Transverse colon (tissue), 4 donors: ENCODE measurements at regions not wholly inside any gene's neighbourhood (a gene's known extent, or its start where the extent isn't known, plus 50 kb on each side); places are given as distances from the start of the nearest gene placed in this dataset.

Experiments used
- DNase-seq: peaks from one replicate; pipeline ENCODE4 v3.0.0-alpha.2; 2019
- H3K27ac ChIP-seq, 4 donors: fragments of 200-600 bp; sonication (generic); 2 replicates each; pipeline ENCODE4 v1.5.1; 2016 to 2018; ENCODE audit warnings: inconsistent platforms in 4 of 4
- H3K27me3 ChIP-seq: fragments of 200-600 bp; sonication (generic); 2 replicates; pipeline ENCODE4 v1.5.1; 2017; ENCODE audit warnings: inconsistent platforms
- H3K36me3 ChIP-seq, 4 donors: fragments of 200-600 bp; sonication (generic); 2 replicates each; pipeline ENCODE4 v1.5.1; 2017 to 2019; ENCODE audit warnings: inconsistent platforms in 4 of 4
- H3K4me1 ChIP-seq, 4 donors: fragments of 200-600 bp; sonication (generic); 2 replicates each; pipeline ENCODE4 v1.5.1; 2017 to 2020; ENCODE audit warnings: inconsistent platforms in 4 of 4
- H3K4me3 ChIP-seq, 4 donors: fragments of 200-600 bp; sonication (generic); 1 replicate in 1 of 4; 2 replicates in 3 of 4; pipeline versions ENCODE4 v1.5.1 to v1.6.1; 2017 to 2019; ENCODE audit warnings: inconsistent platforms in 4 of 4
- H3K9me3 ChIP-seq, 2 donors: fragments of 200-600 bp; sonication (generic); 2 replicates each; pipeline ENCODE4 v1.5.1; 2017 to 2019; ENCODE audit warnings: inconsistent platforms in 2 of 2
- CTCF ChIP-seq, 5 experiments: fragments of 200-600 bp in 3 of 5; fragments of 450-650 bp in 2 of 5; sonication (generic) in 3 of 5; IDR thresholded peaks; 1 replicate in 2 of 5; 2 replicates in 3 of 5; pipeline ENCODE4 v1.5.1; 2016 to 2017; ENCODE audit warnings: antibody characterized with exemption in 5 of 5, inconsistent platforms in 3 of 5, mild to moderate bottlenecking in 2 of 5, moderate library complexity in 1 of 5
- EP300 ChIP-seq: sonication (generic); formaldehyde crosslinking; IDR thresholded peaks from one replicate; pipeline ENCODE4 v1.6.1; 2017; ENCODE audit warnings: antibody characterized with exemption, low read depth
- POLR2A ChIP-seq: fragments of 450-650 bp; IDR thresholded peaks from one replicate; pipeline ENCODE4 v1.6.1; 2016; ENCODE audit warnings: antibody characterized with exemption, mild to moderate bottlenecking, moderate library complexity
- POLR2AphosphoS5 ChIP-seq, 3 donors: sonication (generic); formaldehyde crosslinking; IDR thresholded peaks; one replicate each; pipeline ENCODE4 v1.6.1; 2016; ENCODE audit warnings: antibody characterized with exemption in 3 of 3
- WGBS, 2 donors: methylation state at CpG; one replicate each; pipeline ENCODE4 v1.1.5; 2018; ENCODE audit warnings: low coverage in 1 of 2; 5-methylcytosine and 5-hydroxymethylcytosine counted together
- in situ Hi-C, 4 donors: fragments of 200-750 bp; cut with MboI; loops; one replicate each; pipeline versions ENCODE4 v1.15.0 to v1.15.1; 2017; ENCODE audit warnings: low sequenced_read_pairs in 3 of 4, low pct_ligation_motif_present in 1 of 4, low pct_unique_long_range_greater_than_20kb in 1 of 4
- intact Hi-C: fragments of 100-400 bp; cut with DNase I; formaldehyde crosslinking; loops from one replicate; pipeline ENCODE4 v1.15.1; 2023; ENCODE audit warnings: low total_unique reads

GRCh38 chr2:35794796-35795450 lies 560.7 kb upstream of the CRIM1 start:
- no peaks in the 10 kb centered on the region for H3K36me3 ChIP-seq
- intact Hi-C loops (no loop called here), in situ Hi-C loops (no loop called here)
- no peak for TF ChIP-seq POLR2AphosphoS5 (IDR thresholded peaks at IDR 0.05)
- no peak for TF ChIP-seq CTCF (IDR thresholded peaks at IDR 0.05)
- no peak for TF ChIP-seq POLR2A
- TF ChIP-seq EP300, result no peak
- H3K4me3 ChIP-seq, result no peak overlapping the region
- no peak overlapping the region for H3K27ac ChIP-seq
- H3K27me3 ChIP-seq, result no peaks in the 10 kb centered on the region
- WGBS, 2 donors, result 92 to 93% methylated on average over 3 to 6 of the region's 6 CpGs
- no peak for DNase-seq
- H3K9me3 ChIP-seq, result no peaks in the 10 kb centered on the region
- H3K4me1 ChIP-seq, result no peaks in the 10 kb centered on the region

DNA sequence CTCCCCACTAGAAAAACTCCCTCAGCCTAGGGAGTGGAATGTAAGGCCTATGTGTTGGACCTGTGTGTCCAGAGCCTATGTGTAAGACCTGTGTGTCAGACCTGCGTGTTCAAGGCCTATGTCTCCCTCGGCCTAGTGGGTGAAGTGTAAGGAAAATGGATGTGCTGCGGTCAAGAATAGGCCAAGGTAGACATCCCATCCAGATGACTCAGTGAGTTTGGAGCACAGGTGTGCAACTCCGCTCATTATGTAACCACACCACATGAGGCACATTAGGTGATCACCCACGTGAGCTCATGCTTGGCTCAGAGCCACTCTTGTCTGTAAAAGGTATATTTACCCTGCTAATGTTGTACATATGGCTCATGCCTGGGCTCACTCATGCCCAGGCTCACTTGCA lies 565.3 kb upstream of the CRIM1 start:
- no peak overlapping the region for H3K27ac ChIP-seq
- no peak for DNase-seq
- no peaks in the 10 kb centered on the region for H3K36me3 ChIP-seq
- in situ Hi-C loops (no loop called here), intact Hi-C loops (no loop called here)
- H3K4me3 ChIP-seq, result no peak overlapping the region
- no peaks in the 10 kb centered on the region for H3K9me3 ChIP-seq
- 84% methylated on average over 5 of the region's 5 CpGs; no CpG with 5 or more reads in 1 of the 2 donors for WGBS, 2 donors
- no peaks in the 10 kb centered on the region for H3K27me3 ChIP-seq
- H3K4me1 ChIP-seq, result no peaks in the 10 kb centered on the region
- TF ChIP-seq CTCF (IDR thresholded peaks at IDR 0.05) (no peak), EP300 (no peak), POLR2A (no peak), POLR2AphosphoS5 (IDR thresholded peaks at IDR 0.05) (no peak)

DNA sequence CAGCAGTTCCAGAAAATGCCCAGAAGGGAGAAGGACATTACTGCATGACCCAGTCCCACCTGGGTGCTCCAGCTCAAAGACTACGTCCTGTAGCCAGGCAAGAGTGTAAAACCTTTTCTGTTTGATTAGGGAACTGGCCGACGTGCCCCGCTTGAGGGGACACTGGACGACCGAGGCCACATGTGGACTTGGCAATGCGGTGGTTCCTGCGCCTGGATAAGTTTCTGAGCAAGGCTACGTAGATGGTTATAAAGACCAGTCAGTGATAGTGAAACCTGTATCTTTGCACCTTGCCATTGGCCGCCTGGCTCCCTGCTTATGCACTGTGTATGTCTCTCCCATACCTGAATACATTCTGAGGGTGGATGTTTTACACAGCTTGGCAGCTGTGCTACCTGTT lies 567.0 kb upstream of the CRIM1 start:
- WGBS, 2 donors, result 96% methylated on average over 10 of the region's 10 CpGs; no CpG with 5 or more reads in 1 of the 2 donors
- H3K4me3 ChIP-seq, result no peak overlapping the region
- no peaks in the 10 kb centered on the region for H3K27me3 ChIP-seq
- no peaks in the 10 kb centered on the region for H3K9me3 ChIP-seq
- H3K4me1 ChIP-seq, result no peaks in the 10 kb centered on the region
- H3K36me3 ChIP-seq, result no peaks in the 10 kb centered on the region
- no peak for TF ChIP-seq CTCF (IDR thresholded peaks at IDR 0.05)
- TF ChIP-seq POLR2A, result no peak
- TF ChIP-seq POLR2AphosphoS5 (IDR thresholded peaks at IDR 0.05), result no peak
- no peak for TF ChIP-seq EP300
- in situ Hi-C loops (no loop called here), intact Hi-C loops (no loop called here)
- no peak overlapping the region for H3K27ac ChIP-seq
- no peak for DNase-seq

GRCh38 chr2:35787302-35788031 lies 568.1 kb upstream of the CRIM1 start:
- no peak for DNase-seq
- in situ Hi-C loops, result no loop called here
- intact Hi-C loops, result no loop called here
- Histone ChIP-seq H3K4me3 (no peak overlapping the region), H3K27ac (no peak overlapping the region), H3K9me3 (no peaks in the 10 kb centered on the region), H3K36me3 (no peaks in the 10 kb centered on the region), H3K4me1 (no peaks in the 10 kb centered on the region), H3K27me3 (no peaks in the 10 kb centered on the region)
- TF ChIP-seq CTCF (IDR thresholded peaks at IDR 0.05), result no peak
- 72 to 82% methylated on average over 4 of the region's 4 CpGs for WGBS, 2 donors
